ENCODE measurements at regions not wholly inside any gene's neighbourhood (a gene's known extent, or its start where the extent isn't known, plus 50 kb on each side); places are given as distances from the start of the nearest gene placed in this dataset.

DNA sequence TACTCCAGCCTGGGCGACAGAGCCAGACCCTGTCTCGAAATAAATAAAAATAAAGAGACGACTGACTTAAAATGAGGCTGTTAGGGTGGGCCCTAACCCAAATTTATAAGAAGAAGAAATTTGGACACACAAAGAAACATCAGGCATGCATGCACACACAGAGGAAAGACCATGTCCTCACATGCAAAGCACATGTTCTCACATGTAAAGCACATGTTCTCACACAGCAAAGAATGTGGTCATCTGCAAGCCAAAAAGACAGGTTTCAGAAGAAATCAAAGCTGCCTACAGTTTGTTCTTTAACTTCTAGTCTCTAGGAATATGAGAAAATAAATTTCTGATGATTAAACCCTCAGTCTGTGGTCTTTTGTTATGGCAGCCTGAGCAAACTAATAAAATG lies 132.3 kb upstream of the CRIM1 start:
- no peak for DNase-seq
- no peak overlapping the region for H3K9ac ChIP-seq (ENCODE audit: low read length)
- no TSS peak for BruUV-seq (replicated peaks)
- TF ChIP-seq EZH2 (IDR thresholded peaks at IDR 0.05; ENCODE audit: low read length, unreplicated experiment) = no peak
- TF ChIP-seq EZH2phosphoT487 (IDR thresholded peaks at IDR 0.05; ENCODE audit: borderline replicate concordance, low read length) = no peak
- TF ChIP-seq, protein P1, sequence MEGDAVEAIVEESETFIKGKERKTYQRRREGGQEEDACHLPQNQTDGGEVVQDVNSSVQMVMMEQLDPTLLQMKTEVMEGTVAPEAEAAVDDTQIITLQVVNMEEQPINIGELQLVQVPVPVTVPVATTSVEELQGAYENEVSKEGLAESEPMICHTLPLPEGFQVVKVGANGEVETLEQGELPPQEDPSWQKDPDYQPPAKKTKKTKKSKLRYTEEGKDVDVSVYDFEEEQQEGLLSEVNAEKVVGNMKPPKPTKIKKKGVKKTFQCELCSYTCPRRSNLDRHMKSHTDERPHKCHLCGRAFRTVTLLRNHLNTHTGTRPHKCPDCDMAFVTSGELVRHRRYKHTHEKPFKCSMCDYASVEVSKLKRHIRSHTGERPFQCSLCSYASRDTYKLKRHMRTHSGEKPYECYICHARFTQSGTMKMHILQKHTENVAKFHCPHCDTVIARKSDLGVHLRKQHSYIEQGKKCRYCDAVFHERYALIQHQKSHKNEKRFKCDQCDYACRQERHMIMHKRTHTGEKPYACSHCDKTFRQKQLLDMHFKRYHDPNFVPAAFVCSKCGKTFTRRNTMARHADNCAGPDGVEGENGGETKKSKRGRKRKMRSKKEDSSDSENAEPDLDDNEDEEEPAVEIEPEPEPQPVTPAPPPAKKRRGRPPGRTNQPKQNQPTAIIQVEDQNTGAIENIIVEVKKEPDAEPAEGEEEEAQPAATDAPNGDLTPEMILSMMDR (conservative IDR thresholded peaks at IDR 0.05; ENCODE audit: low read depth, low read length) = no peak
- POLR2A ChIA-PET (ENCODE audit: unreplicated experiment) = no interaction called here
- no peaks in the 10 kb centered on the region for H3K4me1 ChIP-seq (ENCODE audit: insufficient read depth, low read length)
- H3F3A ChIP-seq (ENCODE audit: low read length, unreplicated experiment) = no peaks in the 10 kb centered on the region
- no peaks in the 10 kb centered on the region for H3K79me2 ChIP-seq (ENCODE audit: low read length)
- H3K9me3 ChIP-seq (ENCODE audit: low read length) = no peaks in the 10 kb centered on the region
- no peaks in the 10 kb centered on the region for H4K20me1 ChIP-seq (ENCODE audit: low read length)
- no peak overlapping the region for H3K4me2 ChIP-seq (ENCODE audit: low read length)
- H3K9me2 ChIP-seq (replicated peaks; ENCODE audit: low read length) = no peaks in the 10 kb centered on the region
- H3K27ac ChIP-seq (ENCODE audit: low read length) = no peak overlapping the region
- CTCF ChIA-PET = no interaction called here
- intact Hi-C loops (cut with micrococcal nuclease) = no loop called here
- H3K4me3 ChIP-seq (ENCODE audit: low read length) = no peak overlapping the region
- no peak for ATAC-seq
- H3K27me3 ChIP-seq (ENCODE audit: low read length) = peaks cover 57% of the 10 kb centered on the region
- no peak overlapping the region for H2AFZ ChIP-seq (ENCODE audit: low read length)
- no peaks in the 10 kb centered on the region for H3K36me3 ChIP-seq (ENCODE audit: low read depth, low read length)

DNA sequence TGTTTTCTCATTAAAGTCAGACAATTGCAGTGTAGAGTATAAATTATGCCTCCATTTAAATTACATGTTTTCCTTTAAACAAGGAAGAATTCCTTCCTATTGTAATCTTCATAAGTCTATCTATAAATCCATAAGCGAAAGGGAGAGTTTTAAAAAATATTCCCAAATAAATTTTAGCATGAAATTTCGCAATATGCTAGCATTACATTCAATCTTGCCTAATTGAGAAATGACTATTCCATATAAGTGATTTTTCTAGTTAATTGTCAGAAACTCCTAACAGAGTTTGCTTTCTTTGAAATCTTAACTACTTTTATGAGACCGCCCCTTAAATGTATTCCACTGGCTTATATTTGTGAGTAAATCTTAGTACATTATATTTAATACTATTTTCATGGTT lies 133.1 kb upstream of the CRIM1 start:
- no peak for ATAC-seq
- peaks cover 52% of the 10 kb centered on the region for H3K27me3 ChIP-seq (ENCODE audit: low read length)
- no peaks in the 10 kb centered on the region for H3K9me2 ChIP-seq (replicated peaks; ENCODE audit: low read length)
- H3F3A ChIP-seq (ENCODE audit: low read length, unreplicated experiment) = no peaks in the 10 kb centered on the region
- H3K4me1 ChIP-seq (ENCODE audit: insufficient read depth, low read length) = no peaks in the 10 kb centered on the region
- BruUV-seq (replicated peaks) = no TSS peak
- no peaks in the 10 kb centered on the region for H3K36me3 ChIP-seq (ENCODE audit: low read depth, low read length)
- H3K27ac ChIP-seq (ENCODE audit: low read length) = no peak overlapping the region
- no peaks in the 10 kb centered on the region for H4K20me1 ChIP-seq (ENCODE audit: low read length)
- H3K9me3 ChIP-seq (ENCODE audit: low read length) = no peaks in the 10 kb centered on the region
- no peaks in the 10 kb centered on the region for H3K79me2 ChIP-seq (ENCODE audit: low read length)
- no peak overlapping the region for H2AFZ ChIP-seq (ENCODE audit: low read length)
- intact Hi-C loops (cut with micrococcal nuclease) = no loop called here
- no peak for TF ChIP-seq EZH2phosphoT487 (IDR thresholded peaks at IDR 0.05; ENCODE audit: borderline replicate concordance, low read length)
- TF ChIP-seq EZH2 (IDR thresholded peaks at IDR 0.05; ENCODE audit: low read length, unreplicated experiment) = no peak
- TF ChIP-seq, protein P1 (conservative IDR thresholded peaks at IDR 0.05; ENCODE audit: low read depth, low read length) = no peak
- H3K4me3 ChIP-seq (ENCODE audit: low read length) = no peak overlapping the region
- no peak overlapping the region for H3K9ac ChIP-seq (ENCODE audit: low read length)
- H3K4me2 ChIP-seq (ENCODE audit: low read length) = no peak overlapping the region
- POLR2A ChIA-PET (ENCODE audit: unreplicated experiment) = no interaction called here
- CTCF ChIA-PET = no interaction called here
- no peak for DNase-seq

DNA sequence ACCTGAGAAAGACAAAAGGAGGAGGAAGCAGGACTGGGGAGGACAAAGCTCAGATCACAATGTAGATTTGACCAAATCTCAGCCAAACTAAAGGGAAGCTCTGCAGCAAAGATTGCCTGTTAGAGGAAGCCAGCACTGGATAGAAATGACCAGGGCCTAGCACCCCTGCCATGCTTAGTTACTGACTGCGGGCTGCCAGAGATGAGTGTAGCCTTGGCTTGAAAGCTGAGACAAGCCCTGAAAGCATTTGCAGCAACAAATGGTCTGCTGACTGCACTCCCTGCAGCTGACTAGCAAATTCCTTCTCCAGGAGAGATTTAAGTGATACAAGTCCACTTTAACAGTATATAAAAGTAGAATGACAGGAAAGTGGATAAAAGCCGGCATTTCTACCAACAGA lies 140.9 kb upstream of the CRIM1 start:
- TF ChIP-seq EZH2phosphoT487 (IDR thresholded peaks at IDR 0.05; ENCODE audit: borderline replicate concordance, low read length) (no peak), EZH2 (IDR thresholded peaks at IDR 0.05; ENCODE audit: low read length, unreplicated experiment) (no peak)
- TF ChIP-seq, protein P1 (conservative IDR thresholded peaks at IDR 0.05; ENCODE audit: low read depth, low read length) = no peak
- ChIA-PET POLR2A (ENCODE audit: unreplicated experiment) (no interaction called here), CTCF (no interaction called here)
- H3K79me2 ChIP-seq (ENCODE audit: low read length) = no peaks in the 10 kb centered on the region
- H3K9ac ChIP-seq (ENCODE audit: low read length) = no peak overlapping the region
- H3K27ac ChIP-seq (ENCODE audit: low read length) = no peak overlapping the region
- H3K36me3 ChIP-seq (ENCODE audit: low read depth, low read length) = no peaks in the 10 kb centered on the region
- no peaks in the 10 kb centered on the region for H3K9me3 ChIP-seq (ENCODE audit: low read length)
- H3F3A ChIP-seq (ENCODE audit: low read length, unreplicated experiment) = no peaks in the 10 kb centered on the region
- intact Hi-C loops (cut with micrococcal nuclease) = no loop called here
- no peak overlapping the region for H3K4me3 ChIP-seq (ENCODE audit: low read length)
- no peaks in the 10 kb centered on the region for H3K4me1 ChIP-seq (ENCODE audit: insufficient read depth, low read length)
- ATAC-seq (no peak), DNase-seq (no peak)
- peaks cover 12% of the 10 kb centered on the region for H3K27me3 ChIP-seq (ENCODE audit: low read length)
- H3K9me2 ChIP-seq (replicated peaks; ENCODE audit: low read length) = no peaks in the 10 kb centered on the region
- H4K20me1 ChIP-seq (ENCODE audit: low read length) = no peaks in the 10 kb centered on the region
- BruUV-seq (replicated peaks) = no TSS peak
- no peak overlapping the region for H2AFZ ChIP-seq (ENCODE audit: low read length)
- no peak overlapping the region for H3K4me2 ChIP-seq (ENCODE audit: low read length)
